Activated CD8-positive, alpha-beta T cell treated with anti-CD3 and anti-CD28 coated beads for 36 hours (primary cell): ENCODE measurements at regions not wholly inside any gene's neighbourhood (a gene's known extent, or its start where the extent isn't known, plus 50 kb on each side); places are given as distances from the start of the nearest gene placed in this dataset.
"Not testable (repeated sequence)": the region's sequence is repeated elsewhere in the genome, so short reads cannot be mapped to it uniquely, and the experiment has no call there.

Experiments
- ATAC-seq: fragments of 200-7000 bp; cut with Tn5 transposase; one replicate; pipeline ENCODE4 v1.10.0; 2021; ENCODE audit warnings: mild to moderate bottlenecking, moderate library complexity
- CTCF ChIA-PET: fragments of 350-600 bp; sonication (Branson Sonifier 250); formaldehyde crosslinking; loops from one replicate; lab custom pipeline; 2021; ENCODE audit warnings: antibody characterized with exemption; lab: Charles Lee
- POLR2A ChIA-PET: fragments of 350-600 bp; sonication (Branson Sonifier 250); formaldehyde crosslinking; loops from one replicate; lab custom pipeline; 2021; ENCODE audit warnings: antibody characterized with exemption; lab: Charles Lee
- DNase-seq: peaks from one replicate; pipeline ENCODE4 v3.0.0-alpha.2; 2020
- H3K27ac Mint-ChIP-seq: one replicate; pipeline ENCODE4 v1.8.0; 2021; ENCODE audit warnings: mild to moderate bottlenecking, mixed read lengths
- H3K27me3 Mint-ChIP-seq: one replicate; pipeline ENCODE4 v1.8.0; 2021; ENCODE audit warnings: mixed read lengths
- H3K36me3 Mint-ChIP-seq: one replicate; pipeline ENCODE4 v1.8.0; 2021; ENCODE audit warnings: low read depth, mixed read lengths
- H3K4me1 Mint-ChIP-seq: one replicate; pipeline ENCODE4 v1.8.0; 2021; ENCODE audit warnings: low read depth, mixed read lengths
- H3K4me3 Mint-ChIP-seq: one replicate; pipeline ENCODE4 v1.8.0; 2021; ENCODE audit warnings: mild to moderate bottlenecking, moderate library complexity, mixed read lengths
- H3K9me3 Mint-ChIP-seq: one replicate; pipeline ENCODE4 v1.8.0; 2021; ENCODE audit warnings: mixed read lengths
- intact Hi-C: fragments of 100-400 bp; cut with micrococcal nuclease; formaldehyde crosslinking; loops from one replicate; pipeline ENCODE4 v1.10.0; 2022
- TF ChIP-seq, protein P1 (sequence below): fragments of 200-600 bp; IDR thresholded peaks from one replicate; pipeline ENCODE4 v1.8.0; 2022; ENCODE audit warnings: antibody characterized with exemption, mild to moderate bottlenecking

DNA sequence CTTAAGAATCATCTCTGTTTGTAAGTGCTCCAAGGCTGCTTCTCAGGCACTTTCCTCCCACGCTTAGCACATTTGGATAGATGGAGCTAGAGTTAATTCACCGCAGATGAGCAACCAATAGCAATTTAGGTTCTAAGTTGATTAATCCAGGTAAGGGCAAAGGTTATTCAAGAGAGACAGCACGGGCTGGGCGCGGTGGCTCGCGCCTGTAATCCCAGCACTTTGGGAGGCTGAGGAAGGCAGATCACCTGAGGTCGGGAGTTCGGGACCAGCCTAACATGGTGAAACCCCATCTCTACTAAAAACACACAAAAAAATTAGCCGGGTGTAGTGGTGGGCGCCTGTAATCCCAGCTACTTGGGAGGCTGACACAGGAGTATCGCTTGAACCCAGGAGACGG lies 54.5 kb upstream of the UNC13C start:
- intact Hi-C loops, POLR2A ChIA-PET, H3K4me1 Mint-ChIP-seq, H3K4me3 Mint-ChIP-seq, H3K9me3 Mint-ChIP-seq, ATAC-seq, H3K27me3 Mint-ChIP-seq, H3K36me3 Mint-ChIP-seq, CTCF ChIA-PET, DNase-seq, H3K27ac Mint-ChIP-seq: not testable (repeated sequence)

DNA sequence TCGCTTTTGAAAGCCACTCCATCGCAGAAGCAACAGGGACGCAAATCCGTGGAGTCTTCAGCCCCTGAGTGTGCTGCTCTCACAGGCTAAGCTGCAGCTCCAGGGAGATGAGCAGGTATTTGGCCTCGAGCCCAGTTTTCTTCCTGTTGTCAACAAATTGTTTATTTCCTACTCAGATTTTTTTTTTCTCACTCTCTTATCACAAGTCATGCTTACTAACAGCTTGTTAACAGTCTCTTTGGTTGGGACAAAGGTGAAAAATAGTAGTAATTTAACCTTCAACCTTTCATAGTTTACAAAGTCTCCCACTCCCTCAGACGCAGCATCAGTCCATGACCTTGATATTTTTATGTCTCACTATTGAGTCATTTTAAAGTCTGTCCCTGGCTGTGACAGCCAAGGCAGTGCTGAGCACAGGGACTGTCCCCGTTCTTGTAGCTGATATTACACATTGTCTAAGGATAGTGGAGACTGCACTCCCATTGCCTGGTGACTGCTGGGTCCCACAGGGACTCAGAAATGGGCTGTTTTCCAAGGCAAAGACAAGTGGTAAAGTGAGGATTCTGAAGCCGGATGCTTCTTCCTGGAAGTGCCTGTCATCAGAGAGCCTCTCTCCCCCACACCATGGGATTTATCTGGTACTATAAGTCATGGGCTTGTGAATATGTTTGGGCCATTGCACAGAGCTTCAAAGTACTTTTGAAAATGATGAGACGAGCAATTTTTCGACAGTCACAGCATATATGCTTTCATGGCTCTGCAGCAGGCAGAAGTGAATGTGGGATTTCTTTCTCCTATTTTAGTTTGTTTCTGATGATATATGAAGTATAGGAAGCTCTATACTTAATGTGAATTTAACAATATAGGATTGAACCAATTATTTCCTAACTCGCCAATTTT lies 59.8 kb upstream of the UNC13C start:
- CTCF ChIA-PET = no interaction called here
- POLR2A ChIA-PET = no interaction called here
- intact Hi-C loops = no loop called here
- Mint-ChIP-seq H3K4me3 (no peak overlapping the region), H3K27ac (no peak overlapping the region), H3K36me3 (no peaks in the 10 kb centered on the region), H3K4me1 (no peaks in the 10 kb centered on the region), H3K9me3 (no peaks in the 10 kb centered on the region), H3K27me3 (no peaks in the 10 kb centered on the region)
- TF ChIP-seq, protein P1, sequence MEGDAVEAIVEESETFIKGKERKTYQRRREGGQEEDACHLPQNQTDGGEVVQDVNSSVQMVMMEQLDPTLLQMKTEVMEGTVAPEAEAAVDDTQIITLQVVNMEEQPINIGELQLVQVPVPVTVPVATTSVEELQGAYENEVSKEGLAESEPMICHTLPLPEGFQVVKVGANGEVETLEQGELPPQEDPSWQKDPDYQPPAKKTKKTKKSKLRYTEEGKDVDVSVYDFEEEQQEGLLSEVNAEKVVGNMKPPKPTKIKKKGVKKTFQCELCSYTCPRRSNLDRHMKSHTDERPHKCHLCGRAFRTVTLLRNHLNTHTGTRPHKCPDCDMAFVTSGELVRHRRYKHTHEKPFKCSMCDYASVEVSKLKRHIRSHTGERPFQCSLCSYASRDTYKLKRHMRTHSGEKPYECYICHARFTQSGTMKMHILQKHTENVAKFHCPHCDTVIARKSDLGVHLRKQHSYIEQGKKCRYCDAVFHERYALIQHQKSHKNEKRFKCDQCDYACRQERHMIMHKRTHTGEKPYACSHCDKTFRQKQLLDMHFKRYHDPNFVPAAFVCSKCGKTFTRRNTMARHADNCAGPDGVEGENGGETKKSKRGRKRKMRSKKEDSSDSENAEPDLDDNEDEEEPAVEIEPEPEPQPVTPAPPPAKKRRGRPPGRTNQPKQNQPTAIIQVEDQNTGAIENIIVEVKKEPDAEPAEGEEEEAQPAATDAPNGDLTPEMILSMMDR = no peak
- DNase-seq (no peak), ATAC-seq (no peak)

DNA sequence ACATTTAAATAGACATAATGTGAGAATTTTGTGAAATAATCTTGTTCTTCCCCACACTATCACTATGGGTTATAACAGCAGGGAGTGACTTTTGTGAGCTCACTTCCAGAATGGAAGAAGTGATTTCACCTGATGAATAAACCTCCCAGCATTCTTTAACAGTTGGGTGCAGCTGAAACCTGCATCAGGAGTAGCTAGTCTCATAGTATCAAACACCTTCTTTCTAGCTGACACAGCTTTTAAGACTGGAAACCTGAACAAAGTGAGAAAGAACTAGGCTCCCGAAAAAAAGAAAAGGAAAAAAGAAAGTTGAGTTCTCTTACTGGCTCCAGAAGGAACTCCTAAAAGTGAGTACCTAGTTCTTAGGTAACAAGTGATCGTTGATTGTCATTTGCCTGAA lies 61.1 kb upstream of the UNC13C start:
- POLR2A ChIA-PET = no interaction called here
- no peaks in the 10 kb centered on the region for H3K4me1 Mint-ChIP-seq

DNA sequence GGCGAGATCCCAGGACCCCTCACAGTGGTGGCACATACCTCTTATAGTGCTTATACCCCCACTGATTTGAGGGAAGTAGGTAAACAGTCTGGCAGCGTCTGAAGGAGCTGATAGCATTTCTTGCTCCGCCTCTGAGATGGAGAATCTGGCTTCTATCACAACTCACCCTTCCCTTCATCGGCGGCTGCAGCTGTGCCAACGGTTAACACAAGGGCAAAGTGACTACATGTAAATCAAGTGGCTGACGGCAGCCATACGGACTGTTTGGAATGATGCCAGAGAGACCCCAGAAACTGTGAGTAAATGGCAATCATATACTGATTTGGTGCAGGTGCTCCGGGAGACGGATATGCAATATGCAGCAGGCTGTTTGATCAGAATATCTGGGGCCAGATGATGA lies 66.8 kb upstream of the UNC13C start:
- DNase-seq (no peak), ATAC-seq (no peak)
- no peak overlapping the region for H3K27ac Mint-ChIP-seq
- H3K9me3 Mint-ChIP-seq = no peaks in the 10 kb centered on the region
- no peak overlapping the region for H3K4me3 Mint-ChIP-seq
- ChIA-PET CTCF (no interaction called here), POLR2A (no interaction called here)
- no peaks in the 10 kb centered on the region for H3K27me3 Mint-ChIP-seq
- TF ChIP-seq, protein P1 = no peak
- no peaks in the 10 kb centered on the region for H3K36me3 Mint-ChIP-seq
- no peaks in the 10 kb centered on the region for H3K4me1 Mint-ChIP-seq
- intact Hi-C loops = no loop called here

More for the DNA sequence above, 61.1 kb upstream of the UNC13C start:
- CTCF ChIA-PET = no interaction called here
- DNase-seq (no peak), ATAC-seq (no peak)
- no peaks in the 10 kb centered on the region for H3K36me3 Mint-ChIP-seq
- no peak overlapping the region for H3K4me3 Mint-ChIP-seq
- no peak overlapping the region for H3K27ac Mint-ChIP-seq
- intact Hi-C loops = no loop called here
- H3K9me3 Mint-ChIP-seq = no peaks in the 10 kb centered on the region
- H3K27me3 Mint-ChIP-seq = no peaks in the 10 kb centered on the region
- TF ChIP-seq, protein P1 = no peak

DNA sequence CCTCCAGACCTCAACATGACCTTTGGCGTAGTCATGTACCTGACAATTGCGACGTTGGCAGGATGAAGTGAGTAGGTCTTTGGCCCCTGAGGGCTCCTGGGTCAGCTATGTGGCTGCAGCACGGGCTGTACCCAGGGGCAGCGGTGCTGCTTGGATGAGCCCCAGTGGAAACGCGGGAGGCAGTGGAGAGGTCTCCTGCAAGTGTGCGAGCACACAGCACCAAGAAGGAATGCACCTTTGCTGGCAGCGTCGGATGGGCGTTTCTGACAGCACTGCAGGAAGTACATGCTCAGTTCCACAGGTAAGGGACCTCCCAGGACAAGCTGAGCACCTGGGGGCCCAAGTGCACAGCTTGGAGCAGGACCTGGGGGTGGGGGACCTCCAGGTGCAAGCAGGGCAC lies 67.4 kb upstream of the UNC13C start:
- no peak for ATAC-seq
- no peaks in the 10 kb centered on the region for H3K36me3 Mint-ChIP-seq
- no peak overlapping the region for H3K27ac Mint-ChIP-seq
- H3K4me1 Mint-ChIP-seq = no peaks in the 10 kb centered on the region
- no peaks in the 10 kb centered on the region for H3K9me3 Mint-ChIP-seq
- H3K4me3 Mint-ChIP-seq = no peak overlapping the region
- no peak for DNase-seq
- ChIA-PET POLR2A (no interaction called here), CTCF (no interaction called here)
- TF ChIP-seq, protein P1 = no peak
- intact Hi-C loops = no loop called here
- H3K27me3 Mint-ChIP-seq = no peaks in the 10 kb centered on the region
